Fibroblast of the aortic adventitia (primary cell): ENCODE measurements at regions not wholly inside any gene's neighbourhood (a gene's known extent, or its start where the extent isn't known, plus 50 kb on each side); places are given as distances from the start of the nearest gene placed in this dataset.
"Not testable (repeated sequence)": the region's sequence is repeated elsewhere in the genome, so short reads cannot be mapped to it uniquely, and the experiment has no call there.

Experiments
- DNase-seq: peaks from one replicate; pipeline ENCODE4 v3.0.0-alpha.2; 2010; ENCODE audit warnings: low read depth
- H3K4me3 ChIP-seq: 2 replicates; pipeline ENCODE4 v1.5.1; 2011; ENCODE audit warnings: low read depth, mild to moderate bottlenecking, control low read depth, low read length, moderate library complexity
- TF ChIP-seq, protein P1 (sequence below): IDR thresholded peaks from 2 replicates; pipeline ENCODE4 v1.5.1; 2011; ENCODE audit warnings: mild to moderate bottlenecking, low read length, control low read depth, inconsistent platforms; ENCODE audit not compliant: insufficient read depth

DNA sequence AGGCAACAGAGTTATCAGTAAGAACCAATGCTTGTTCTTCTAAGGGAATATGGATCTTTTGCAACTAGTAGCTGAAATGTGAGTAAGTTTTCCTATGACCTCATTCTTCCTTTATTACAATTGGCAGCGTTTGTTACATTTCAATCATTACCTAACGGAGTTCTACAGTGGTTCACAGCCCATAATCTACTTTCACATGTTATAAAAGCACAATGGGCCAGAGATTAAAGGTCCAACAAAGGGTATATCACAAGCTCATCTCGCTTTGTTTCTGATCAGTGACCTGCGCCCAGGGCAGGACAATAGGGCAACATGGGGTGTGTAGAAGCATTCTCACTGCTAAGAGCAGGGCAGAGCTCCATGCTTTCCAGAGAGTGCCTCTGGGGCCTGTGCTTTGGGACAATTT lies 279.9 kb upstream of the DYNLRB2 start:
- TF ChIP-seq, protein P1, sequence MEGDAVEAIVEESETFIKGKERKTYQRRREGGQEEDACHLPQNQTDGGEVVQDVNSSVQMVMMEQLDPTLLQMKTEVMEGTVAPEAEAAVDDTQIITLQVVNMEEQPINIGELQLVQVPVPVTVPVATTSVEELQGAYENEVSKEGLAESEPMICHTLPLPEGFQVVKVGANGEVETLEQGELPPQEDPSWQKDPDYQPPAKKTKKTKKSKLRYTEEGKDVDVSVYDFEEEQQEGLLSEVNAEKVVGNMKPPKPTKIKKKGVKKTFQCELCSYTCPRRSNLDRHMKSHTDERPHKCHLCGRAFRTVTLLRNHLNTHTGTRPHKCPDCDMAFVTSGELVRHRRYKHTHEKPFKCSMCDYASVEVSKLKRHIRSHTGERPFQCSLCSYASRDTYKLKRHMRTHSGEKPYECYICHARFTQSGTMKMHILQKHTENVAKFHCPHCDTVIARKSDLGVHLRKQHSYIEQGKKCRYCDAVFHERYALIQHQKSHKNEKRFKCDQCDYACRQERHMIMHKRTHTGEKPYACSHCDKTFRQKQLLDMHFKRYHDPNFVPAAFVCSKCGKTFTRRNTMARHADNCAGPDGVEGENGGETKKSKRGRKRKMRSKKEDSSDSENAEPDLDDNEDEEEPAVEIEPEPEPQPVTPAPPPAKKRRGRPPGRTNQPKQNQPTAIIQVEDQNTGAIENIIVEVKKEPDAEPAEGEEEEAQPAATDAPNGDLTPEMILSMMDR, result no peak
- no peak overlapping the region for H3K4me3 ChIP-seq
- no peak for DNase-seq

DNA sequence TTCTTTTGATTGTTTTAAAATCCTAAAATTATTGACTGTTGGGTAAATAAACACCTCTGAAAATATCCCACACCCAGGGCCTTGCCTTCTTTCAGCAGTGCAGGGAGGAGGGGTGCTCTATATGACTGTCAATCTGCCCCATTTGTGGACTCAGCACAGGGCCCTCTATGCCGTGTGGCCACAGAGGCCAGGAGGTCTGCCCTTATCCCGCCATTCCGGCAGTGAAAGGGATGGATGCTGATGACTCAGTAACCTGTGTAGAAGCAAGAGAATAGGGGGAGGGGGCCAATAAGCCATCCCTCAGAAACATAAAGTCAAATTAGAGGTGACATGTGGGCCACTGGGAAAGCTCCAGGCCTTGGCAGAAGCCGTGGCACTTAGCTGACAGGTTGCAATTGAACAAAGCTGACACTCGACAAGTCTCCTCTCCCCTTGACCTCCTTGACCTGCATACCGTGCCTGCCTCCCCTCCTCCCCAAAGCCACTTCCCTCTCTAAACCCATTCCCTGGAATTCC lies 281.4 kb upstream of the DYNLRB2 start:
- TF ChIP-seq, protein P1, result no peak
- no peak for DNase-seq
- H3K4me3 ChIP-seq, result no peak overlapping the region

DNA sequence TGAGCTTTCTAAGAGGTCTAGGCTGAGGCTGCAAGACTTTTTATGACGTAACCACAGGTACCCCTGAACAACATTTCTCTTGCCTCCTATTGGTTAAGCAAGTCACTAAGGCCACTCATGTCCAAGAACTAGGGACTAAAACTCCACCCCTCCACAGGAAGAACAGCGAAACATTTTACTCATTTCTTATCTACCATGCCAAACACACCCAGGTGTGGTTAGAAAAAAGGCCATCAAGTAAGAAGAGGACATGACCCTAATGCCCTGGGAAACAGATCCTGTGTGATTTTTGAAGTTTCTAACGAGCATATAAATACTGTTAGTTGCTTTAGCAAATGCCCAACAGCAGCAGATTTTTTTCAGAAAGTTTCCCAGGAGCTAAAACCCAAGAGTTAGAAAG lies 282.4 kb upstream of the DYNLRB2 start:
- H3K4me3 ChIP-seq, result no peak overlapping the region
- TF ChIP-seq, protein P1, result no peak
- no peak for DNase-seq

DNA sequence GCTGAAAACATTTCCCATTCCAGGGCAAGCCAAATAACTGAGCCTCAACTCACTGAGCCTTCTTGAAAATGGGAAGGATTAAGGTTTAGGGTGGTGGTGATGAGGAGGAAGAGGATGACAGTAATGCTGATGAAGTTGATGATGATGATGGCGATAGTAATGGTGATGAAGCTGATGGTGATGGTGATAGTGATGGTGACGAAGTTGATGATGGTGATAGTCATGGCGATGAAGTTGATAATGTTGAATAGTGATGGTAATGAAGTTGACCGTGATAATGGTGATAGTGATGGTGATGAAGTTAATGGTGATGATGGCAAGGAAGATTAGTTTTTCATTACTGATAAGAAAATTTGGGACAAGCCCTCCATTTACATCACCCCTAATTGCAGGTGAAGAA lies 285.8 kb upstream of the DYNLRB2 start:
- no peak for DNase-seq
- TF ChIP-seq, protein P1, result no peak
- no peak overlapping the region for H3K4me3 ChIP-seq

DNA sequence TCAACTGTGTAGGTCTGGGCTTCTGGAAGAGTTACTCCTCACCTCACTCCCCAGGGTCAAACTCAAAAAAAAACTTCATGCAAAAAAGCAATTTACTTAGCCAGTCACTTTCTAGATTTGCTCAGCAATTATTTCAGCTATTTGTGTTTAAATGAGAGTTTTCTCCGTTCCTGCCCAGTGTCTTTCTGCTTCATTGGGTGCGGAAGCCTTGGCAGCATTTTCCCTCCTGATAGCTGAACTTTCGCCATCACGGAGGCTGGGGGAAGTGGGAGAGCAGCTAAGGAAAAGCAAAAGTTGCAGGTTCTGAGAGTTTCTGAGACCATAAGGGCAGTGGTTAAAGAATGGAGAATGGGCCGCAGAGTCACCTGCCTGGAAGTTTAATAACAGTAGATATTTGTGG lies 287.1 kb upstream of the DYNLRB2 start:
- H3K4me3 ChIP-seq, result no peak overlapping the region
- DNase-seq, result no peak
- TF ChIP-seq, protein P1, result no peak

DNA sequence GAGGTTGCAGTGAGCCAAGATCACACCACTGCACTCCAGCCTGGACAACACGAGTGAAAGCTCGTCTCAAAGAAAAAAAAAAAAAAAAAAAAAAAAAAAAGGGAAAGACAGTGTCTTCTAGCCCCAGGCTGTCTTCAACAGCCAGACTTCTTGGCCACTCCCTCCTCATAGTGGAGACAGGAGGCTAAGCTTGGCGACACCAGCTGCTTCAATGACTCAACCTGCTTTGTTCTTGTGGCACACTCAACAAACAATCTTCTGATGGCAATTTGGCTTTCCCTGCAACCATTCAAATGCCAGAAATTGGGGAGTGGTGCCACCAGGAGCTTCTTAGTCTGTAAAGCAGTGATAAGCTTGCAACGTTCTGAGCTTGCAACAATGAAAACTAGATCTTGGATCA lies 290.4 kb upstream of the DYNLRB2 start:
- TF ChIP-seq, protein P1, result no peak
- no peak for DNase-seq
- H3K4me3 ChIP-seq, result no peak overlapping the region

DNA sequence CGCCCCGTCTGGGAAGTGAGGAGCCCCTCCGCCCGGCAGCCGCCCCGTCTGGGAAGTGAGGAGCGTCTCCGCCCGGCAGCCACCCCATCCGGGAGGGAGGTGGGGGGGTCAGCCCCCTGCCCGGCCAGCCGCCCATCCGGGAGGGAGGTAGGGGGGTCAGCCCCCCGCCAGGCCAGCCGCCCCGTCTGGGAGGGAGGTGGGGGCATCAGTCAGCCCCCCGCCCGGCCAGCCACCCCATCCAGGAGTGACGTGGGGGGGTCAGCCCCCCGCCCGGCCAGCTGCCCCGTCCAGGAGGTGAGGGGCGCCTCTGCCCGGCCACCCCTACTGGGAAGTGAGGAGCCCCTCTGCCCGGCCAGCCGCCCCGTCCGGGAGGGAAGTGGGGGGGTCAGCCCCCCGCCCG lies 297.5 kb upstream of the DYNLRB2 start:
- H3K4me3 ChIP-seq, result not testable (repeated sequence)

DNA sequence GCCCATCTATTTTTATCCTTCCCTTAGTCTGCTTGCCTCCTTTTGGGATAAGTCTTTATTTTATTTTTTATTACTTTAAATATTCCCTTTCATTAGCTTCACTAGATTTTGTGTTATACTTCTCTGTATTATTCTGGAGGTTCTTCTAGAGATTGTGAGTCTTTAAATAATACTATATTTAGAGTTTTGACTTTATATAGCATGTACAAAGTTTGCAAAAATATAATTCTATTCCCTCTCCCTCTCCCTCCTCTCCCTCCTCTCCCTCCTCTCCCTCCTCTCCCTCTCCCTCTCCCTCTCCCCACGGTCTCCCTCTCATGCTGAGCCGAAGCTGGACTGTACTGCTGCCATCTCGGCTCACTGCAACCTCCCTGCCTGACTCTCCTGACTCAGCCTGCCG lies 298.5 kb upstream of the DYNLRB2 start:
- H3K4me3 ChIP-seq, DNase-seq: not testable (repeated sequence)

More for the DNA sequence above, 297.5 kb upstream of the DYNLRB2 start:
- DNase-seq, result not testable (repeated sequence)
